ENCODE measurements at regions not wholly inside any gene's neighbourhood (a gene's known extent, or its start where the extent isn't known, plus 50 kb on each side); places are given as distances from the start of the nearest gene placed in this dataset.

- DNase-seq: no peak
Measured at GRCh38 chr5:91235271-91235694, 147.8 kb downstream of the ARRDC3 start.

GRCh38 chr5:91232523-91232922 lies 150.6 kb downstream of the ARRDC3 start:
- no peak for DNase-seq

GRCh38 chr5:91229031-91229727 lies 153.9 kb downstream of the ARRDC3 start:
- no peak for DNase-seq

GRCh38 chr5:91228188-91228587 lies 154.9 kb downstream of the ARRDC3 start:
- DNase-seq: no peak

GRCh38 chr5:91225848-91226686 lies 157.1 kb downstream of the ARRDC3 start:
- peak; percentile 57 for DNase-seq

GRCh38 chr5:91224969-91225368 lies 158.1 kb downstream of the ARRDC3 start:
- peak; percentile 22 for DNase-seq

- DNase-seq: no peak
Measured at GRCh38 chr5:91224456-91224855, 158.7 kb downstream of the ARRDC3 start.

- no peak for DNase-seq
Measured at GRCh38 chr5:91223886-91224285, 159.2 kb downstream of the ARRDC3 start.

GRCh38 chr5:91222482-91222881 lies 160.6 kb downstream of the ARRDC3 start:
- DNase-seq: no peak

GRCh38 chr5:91221917-91222316 lies 161.2 kb downstream of the ARRDC3 start:
- no peak for DNase-seq

GRCh38 chr5:91219803-91220371 lies 163.2 kb downstream of the ARRDC3 start:
- DNase-seq: no peak

GRCh38 chr5:91219091-91219802 lies 163.9 kb downstream of the ARRDC3 start:
- no peak for DNase-seq

GRCh38 chr5:91217859-91218258 lies 165.3 kb downstream of the ARRDC3 start:
- DNase-seq: no peak

GRCh38 chr5:91214571-91214970 lies 168.5 kb downstream of the ARRDC3 start:
- no peak for DNase-seq
